ENCODE measurements at regions not wholly inside any gene's neighbourhood (a gene's known extent, or its start where the extent isn't known, plus 50 kb on each side); places are given as distances from the start of the nearest gene placed in this dataset.

DNA sequence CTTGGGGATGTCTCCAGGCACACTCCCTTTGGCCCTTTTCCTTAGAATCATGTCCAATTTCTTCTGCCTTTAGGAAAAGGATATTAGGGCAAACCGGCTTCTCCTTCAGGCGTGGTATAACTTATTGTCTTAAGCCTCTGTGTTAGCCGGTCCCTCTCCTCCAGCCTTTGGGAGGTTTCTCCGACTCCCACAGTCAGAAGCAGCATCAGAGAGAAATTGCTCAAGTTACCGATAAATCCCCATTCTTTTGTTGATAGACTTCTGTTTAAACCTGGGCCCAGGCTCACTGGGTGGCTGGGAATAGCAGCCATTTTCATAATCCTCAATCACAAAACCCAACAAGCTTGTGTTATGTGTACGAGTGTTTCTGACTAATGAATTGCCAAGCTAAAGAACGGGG is 85.4 kb upstream of the KAZN start:
- in situ Hi-C loops (cut with MboI; ENCODE audit: low sequenced_read_pairs), result no loop called here

DNA sequence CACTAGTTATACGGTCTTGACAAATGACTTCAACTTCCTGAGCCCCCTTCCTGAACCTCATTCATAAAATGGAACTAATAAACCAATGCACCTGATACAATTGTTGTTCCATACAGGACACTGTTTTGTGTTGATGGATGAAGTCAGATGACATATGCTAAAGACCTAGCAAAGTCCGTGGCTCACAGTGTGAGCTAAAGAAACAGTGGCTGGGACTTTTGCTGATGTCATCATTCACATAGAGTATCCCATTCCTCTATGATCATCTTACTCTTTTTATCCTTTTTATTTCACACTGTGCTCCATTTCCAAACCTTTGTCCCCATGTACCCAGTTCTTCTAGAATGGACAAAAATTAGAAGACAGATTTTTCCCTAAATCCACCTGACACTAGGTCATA is 83.7 kb upstream of the KAZN start:
- in situ Hi-C loops (cut with MboI; ENCODE audit: low sequenced_read_pairs), result no loop called here

DNA sequence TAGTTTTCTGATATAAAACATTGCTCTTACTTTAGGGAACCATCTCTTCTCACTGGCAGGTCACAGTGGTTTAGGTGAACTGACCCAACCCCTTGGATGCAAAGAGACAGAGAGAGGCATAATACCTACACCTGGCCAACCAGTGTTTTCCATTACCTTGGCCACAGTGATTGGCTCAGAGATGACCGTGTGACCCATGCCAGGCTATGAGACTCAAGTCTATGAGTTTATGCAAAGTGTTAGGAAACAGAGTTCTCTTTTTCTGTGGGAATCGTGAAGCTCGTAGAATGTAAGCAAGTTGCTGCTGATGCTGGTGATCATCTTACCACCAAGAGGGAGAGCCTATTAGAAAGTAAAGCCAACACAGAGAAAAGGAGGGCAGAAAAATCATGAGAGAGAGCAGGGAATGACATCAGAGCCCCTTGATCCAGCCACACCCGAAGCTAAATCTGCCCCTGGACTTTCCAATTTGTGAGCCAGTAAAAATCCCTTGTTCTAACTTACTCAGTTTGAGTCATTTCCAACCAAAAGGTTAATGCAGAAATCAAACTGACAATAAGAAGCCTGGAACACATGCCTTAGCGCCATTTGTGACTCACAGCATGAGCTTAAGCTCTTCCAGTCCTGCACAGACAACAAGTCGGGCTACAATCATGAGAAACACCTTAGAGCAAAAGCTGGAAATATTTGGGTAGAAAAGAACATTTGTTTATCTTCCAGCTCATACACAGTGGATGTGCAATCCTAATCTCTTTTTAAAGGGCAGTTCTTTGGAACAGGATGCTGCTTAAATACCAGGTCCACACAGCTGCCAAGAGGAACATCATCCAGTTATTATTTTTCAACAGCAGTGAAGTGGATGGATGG is 81.3 kb upstream of the KAZN start:
- in situ Hi-C loops (cut with MboI; ENCODE audit: low sequenced_read_pairs), result no loop called here

DNA sequence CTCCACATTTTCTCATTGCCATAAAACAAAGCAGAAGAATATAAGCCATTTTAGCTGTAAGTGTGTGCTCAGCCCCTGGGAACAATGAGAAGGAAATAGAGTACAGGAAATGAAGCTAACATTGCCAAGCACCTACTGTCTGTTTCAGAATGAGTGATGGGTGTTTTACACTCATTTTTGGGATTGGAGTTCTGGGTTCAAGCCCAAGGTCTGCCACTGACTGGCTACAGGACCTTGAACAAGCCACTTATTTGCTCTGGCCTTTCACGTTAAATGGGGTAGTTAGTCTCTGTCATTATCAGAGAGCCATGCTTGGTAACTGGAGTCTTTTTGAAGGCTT is 80.7 kb upstream of the KAZN start:
- in situ Hi-C loops (cut with MboI; ENCODE audit: low sequenced_read_pairs), result no loop called here

DNA sequence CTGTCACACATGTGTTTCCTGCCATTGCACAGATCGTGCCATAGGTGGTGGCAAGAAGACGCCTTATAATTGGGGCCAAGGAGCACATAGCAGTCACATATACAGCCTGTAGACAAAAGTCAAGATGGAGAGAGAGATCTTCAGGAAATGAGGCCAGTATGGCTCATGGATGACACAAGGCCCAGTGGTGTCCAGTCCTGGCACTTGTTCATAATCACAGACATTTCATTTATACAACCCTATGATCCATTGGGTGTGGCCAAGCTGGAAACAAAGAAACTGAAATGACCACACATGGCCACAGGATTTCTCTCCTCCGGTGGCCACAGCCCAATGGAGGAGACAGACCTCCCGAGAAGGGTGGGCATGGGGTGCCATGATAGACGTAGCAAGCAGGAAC is 78.5 kb upstream of the KAZN start:
- in situ Hi-C loops (cut with MboI; ENCODE audit: low sequenced_read_pairs), result no loop called here

DNA sequence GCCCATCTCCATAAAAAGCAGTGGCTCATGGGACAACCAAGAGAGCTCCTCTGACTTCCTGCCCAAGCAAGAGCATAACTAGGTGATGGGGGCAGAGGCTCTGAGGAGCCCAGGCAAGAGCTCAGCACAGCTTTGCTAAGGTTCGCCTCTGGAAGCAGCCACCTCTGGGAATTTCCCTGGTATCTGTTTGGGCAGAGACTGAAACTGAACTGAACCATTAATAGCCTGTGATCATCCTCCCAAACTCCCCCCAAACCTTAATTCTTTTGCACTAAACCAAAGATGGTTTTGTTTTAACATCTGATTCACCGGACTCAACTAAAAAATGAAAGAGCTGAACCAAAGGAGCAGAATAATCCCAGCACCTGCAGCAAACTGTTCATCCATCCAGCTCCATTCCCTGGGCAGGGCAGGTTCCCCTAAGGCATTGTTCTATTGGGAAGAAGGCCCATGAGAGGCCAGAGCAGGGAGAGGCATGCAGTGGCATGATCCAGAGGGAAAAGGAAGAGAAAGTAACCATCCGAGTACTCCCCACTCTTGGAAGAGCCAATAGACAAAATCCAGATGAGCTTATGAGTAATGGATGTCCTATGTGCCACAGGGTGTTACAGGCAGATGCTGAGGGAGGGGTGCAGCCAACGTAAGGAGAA is 77.8 kb upstream of the KAZN start:
- in situ Hi-C loops (cut with MboI; ENCODE audit: low sequenced_read_pairs), result no loop called here

DNA sequence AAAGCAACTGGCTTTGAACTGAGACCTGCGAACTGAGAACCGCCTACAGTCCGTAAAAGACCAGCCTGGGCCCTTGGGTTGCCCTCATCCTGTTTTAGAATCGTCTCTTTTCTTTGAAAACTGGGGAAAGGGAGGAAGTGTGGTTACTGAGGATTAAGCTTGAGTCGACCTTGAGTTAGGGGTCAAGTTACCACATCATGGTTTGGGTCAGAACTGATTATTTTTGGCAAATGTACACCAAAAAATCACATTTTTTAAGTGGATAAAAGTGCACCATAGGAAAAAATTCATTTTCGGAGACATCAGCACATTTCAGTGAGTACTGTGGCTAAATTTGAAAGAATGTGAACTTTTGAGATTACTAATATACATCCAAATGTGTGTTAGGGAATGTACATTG is 76.9 kb upstream of the KAZN start:
- in situ Hi-C loops (cut with MboI; ENCODE audit: low sequenced_read_pairs), result no loop called here

DNA sequence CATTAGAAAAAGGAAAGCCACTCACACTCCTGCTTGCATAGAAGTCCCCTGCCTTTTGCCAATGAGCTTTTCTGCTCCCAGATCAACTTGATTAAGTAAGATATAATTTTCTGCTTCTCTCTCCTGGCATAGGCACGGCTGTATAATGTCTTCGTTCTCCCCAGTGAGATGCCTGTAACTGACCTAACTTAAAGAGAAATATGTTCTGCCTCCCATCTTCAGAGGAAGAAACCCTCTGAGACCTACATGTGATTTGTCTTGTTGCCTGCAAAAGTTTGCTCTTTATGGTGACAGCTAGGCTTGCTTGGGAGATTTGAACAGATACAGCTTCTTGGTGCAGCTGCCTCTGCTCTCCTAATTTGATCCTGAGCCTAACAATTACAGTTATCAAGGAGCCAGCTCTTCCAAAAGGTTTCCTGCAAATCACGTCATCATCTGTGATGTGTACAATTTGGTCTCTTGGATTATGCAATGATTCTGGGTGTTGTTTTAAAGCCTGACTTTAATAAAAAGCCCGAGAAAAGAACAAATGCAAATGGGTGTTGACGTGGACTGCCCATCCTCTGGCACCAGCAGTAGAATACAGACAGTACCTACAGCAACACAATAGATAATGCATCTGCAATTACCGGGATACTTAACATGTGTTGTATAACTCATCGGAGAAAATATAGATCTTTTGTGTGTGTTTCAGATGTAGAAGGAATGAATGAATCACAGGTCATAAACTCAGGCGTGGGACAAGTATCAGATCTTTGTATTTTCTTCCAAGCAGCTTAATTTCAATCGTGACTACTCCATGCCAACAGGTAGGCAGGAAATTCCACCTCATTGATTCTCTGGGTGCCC is 76.2 kb upstream of the KAZN start:
- in situ Hi-C loops (cut with MboI; ENCODE audit: low sequenced_read_pairs), result no loop called here

DNA sequence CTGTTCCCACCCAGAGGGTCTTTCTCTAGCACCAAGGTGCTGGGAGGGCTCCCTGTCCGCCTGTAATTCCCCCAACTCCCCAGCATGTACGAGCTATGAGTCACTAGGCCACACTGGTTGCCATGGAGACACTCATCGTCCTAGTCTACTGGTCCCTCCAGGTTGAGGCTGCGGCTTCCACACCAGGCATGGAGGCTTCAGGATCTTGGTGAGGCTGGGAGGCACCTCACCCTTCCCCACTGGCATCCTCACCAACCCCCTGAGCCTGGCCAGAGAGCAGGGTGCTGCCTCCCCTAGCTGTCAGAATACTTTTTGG is 75.6 kb upstream of the KAZN start:
- in situ Hi-C loops (cut with MboI; ENCODE audit: low sequenced_read_pairs), result no loop called here

DNA sequence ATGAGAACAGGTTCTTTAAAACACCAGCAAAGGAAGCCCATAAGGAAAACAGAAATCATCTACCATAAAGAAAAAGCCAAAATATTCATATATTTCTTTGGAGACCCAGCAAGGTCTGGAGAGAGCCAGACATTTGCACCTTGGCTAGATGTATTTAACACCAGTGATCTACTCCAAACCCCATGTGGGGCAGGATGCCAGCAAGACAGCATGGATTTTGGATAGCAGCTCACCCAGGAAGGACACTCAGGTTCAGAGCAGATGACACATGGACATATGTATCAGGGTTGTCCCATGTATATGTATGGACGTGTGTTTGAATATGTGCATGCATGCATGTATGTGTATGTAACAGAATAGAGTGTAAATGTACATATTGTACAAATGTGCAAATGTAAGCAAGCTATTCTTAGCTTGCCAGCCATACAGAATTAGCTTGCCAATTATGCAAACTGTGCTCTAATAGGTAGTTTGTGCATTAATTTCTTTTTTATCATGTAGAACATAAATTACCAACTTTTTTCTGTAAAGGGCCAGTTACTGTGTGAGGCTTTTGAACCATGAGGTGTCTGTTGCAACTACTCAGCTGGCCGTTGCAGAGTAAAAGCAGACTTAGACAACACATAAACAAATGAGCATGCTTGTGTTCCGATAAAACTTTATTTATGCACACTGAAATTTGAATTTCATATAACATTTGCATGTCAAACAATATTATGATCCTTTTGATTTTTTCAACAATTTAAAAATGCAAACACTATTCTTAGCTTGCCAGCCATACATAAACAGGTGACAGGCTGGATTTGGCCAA is 73.5 kb upstream of the KAZN start:
- in situ Hi-C loops (cut with MboI; ENCODE audit: low sequenced_read_pairs), result no loop called here

DNA sequence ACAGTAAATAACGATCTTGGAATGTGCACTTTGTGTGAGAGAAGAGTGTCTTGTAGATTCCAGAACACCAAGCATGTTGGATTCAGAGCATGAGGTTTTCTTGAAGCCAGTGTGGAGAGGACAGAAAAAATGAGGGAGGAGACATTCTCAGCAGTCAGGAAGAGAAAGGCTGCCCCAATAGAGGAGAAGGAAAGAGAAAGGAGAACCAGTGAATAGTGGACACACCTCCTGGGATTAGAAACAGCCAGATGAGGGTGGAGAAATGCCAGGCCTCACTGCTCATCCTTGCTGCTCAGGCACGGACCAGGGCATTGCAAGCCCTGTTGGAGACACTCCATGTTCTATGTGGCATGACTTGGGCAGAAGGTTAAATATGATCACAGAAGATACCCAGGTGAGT is 69.0 kb upstream of the KAZN start:
- in situ Hi-C loops (cut with MboI; ENCODE audit: low sequenced_read_pairs), result no loop called here

DNA sequence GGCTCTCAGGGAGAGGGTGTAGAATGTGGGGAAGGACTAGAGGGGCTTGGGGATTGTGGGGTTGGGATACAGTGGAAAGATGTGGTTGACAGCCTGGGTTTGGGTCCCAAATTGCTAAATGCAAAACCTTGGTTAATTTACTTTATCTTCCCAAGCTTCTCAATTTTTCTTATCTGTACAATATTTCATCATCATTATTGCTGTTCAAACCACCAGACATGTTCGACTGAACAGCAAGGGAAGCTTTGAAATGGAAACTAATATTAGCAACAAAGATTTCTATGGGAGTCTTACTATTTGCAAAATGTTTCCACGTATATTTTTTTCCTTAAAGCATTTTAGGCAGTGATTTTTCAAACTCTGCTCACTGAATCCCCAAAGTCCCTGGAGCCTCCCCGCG is 67.0 kb upstream of the KAZN start:
- in situ Hi-C loops (cut with MboI; ENCODE audit: low sequenced_read_pairs), result no loop called here

DNA sequence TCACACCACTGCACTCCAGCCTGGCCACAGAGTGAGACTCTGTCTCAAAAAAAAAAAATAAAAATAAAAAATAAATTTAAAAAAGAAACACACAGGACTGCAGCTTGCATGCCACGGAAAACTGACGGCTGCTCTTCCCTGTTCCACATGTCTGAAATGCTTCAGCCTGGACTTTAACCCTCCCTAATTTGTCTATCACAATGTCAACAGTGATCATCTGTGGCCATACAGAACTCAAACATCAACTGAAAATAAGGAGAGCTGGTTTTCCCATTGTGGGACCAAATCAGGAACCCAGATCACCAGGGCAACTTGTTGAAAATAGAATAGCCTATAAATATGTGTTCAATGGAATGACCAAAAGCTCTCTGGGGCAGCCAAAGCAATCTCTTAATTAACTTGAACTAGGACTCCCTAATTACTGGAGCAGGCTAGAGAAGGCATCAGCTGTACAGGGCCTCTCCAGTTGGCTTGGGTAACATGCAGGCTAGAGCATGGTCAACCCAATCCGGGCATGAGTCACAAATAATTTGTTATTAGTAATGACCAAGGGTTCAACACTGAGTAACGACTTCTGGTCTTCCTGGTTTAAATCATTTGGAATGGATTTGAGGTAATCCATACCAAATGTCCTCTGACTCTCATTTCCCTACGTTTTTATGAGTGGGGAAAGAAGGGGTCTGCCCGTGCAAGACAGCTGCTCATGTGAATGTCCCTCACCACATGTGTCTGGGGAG is 62.7 kb upstream of the KAZN start:
- in situ Hi-C loops (cut with MboI; ENCODE audit: low sequenced_read_pairs), result no loop called here

DNA sequence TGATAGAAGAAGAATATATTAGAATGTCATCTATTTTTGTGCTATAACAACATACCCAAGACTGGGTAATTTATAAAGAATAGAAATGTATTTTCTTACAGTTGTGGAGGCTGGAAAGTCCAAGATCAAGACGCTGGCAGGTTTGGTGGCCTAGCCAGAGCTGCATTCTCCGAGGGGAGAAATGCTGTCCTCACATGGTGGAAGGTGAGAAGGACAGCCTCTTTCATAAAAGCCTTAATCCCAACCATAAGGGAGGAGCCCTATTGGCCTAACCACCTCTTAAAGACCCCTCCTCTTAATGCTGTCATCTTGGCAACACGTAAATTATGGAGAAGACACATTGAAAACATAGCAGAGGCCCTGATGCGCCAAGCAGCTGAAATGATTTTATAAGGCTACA is 60.1 kb upstream of the KAZN start:
- in situ Hi-C loops (cut with MboI; ENCODE audit: low sequenced_read_pairs), result no loop called here

DNA sequence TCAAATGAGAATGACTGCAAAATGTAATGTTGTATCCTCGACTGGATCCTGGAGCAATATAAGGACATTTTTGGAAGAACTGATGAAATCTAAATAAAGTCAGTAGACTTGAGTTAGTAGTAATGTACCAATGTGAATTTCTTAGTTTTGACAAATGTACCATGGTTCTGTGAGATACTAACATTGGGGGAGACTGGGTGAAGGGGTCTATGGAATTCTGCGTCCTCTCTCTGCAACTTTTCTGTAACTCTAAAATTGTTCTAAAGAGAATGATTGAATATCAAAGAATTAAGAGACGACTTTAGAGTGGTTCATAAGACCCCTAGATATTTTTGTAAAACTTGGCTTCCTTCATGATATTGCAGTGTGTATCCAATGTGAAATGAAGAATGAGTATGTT is 59.2 kb upstream of the KAZN start:
- in situ Hi-C loops (cut with MboI; ENCODE audit: low sequenced_read_pairs), result no loop called here

DNA sequence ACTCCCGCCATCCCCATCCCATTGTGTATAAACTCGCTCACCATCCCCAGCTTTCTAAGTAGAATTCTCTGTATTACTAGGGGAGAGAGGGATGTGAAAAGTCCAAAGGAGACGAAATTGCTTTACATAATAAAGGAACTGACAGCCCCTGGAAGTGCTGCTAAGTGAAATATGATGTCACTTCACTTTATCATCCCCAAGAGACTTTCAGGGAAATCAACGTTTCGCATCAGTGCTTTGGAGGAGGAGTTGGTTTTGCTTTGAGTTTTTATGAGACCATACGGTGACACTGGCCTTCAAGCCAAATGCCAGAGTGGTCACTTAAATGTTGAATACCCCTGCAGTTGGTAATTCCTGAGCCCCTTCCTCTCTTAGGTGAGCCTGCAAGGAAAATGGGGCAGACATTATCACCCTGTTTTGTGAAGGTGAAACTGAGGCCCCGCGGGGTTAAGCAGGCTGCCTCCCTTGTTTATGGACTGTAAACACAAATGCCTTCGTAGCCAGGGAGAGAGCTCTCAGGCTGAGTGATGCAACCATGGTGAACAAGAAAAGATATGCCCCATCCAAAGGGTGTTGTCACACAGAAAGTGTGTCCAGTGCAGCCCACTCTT is 58.4 kb upstream of the KAZN start:
- in situ Hi-C loops (cut with MboI; ENCODE audit: low sequenced_read_pairs), result no loop called here

DNA sequence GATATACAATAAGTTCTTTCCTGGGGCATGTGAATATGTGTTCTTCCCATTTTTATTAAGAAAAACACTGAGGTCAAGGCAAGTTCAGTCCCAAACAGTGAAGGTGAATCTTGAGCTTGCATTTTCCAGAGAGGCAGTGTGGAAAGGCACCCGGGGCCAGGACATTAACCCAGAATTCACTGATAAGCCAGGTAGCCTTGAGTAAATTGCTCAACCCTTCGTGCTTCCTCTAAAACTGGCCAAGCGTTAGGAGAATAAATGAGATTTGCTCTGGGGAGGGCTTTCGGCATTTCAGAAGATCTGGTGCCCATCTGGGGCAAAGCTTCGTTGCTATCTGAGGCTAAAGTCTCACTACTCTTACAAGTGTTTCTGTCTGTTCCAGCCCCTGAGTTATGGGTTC is 57.1 kb upstream of the KAZN start:
- in situ Hi-C loops (cut with MboI; ENCODE audit: low sequenced_read_pairs), result no loop called here

DNA sequence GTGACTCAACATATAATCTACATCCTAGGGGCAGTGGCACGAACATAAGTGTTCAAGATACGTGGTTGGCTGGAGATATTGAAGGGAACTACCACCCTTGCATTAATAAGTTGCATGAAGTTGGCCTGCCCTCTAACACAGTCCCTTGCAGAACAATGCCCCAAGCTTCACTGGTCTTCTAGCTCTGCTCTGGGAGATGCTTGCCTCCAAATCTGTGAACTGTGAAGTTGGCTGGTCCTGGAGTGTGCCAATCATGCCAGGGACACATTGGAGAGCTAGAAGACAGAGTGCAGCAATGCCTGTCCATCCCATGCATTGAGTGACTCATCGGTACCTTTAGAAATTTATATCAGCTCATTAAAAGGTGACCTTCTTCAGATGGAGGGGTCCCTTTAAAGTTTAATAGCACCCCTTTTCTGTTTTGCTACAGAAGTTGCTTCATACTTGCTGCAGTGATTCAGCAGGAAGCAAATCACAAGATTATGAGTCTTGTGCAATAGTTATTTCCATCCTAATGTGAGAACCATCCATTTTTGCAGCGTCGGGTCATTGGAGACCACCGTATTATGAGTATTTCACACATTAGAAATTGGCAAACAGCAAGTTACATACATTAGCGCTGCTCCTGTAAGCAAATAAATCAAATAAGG is 55.2 kb upstream of the KAZN start:
- in situ Hi-C loops (cut with MboI; ENCODE audit: low sequenced_read_pairs), result no loop called here

DNA sequence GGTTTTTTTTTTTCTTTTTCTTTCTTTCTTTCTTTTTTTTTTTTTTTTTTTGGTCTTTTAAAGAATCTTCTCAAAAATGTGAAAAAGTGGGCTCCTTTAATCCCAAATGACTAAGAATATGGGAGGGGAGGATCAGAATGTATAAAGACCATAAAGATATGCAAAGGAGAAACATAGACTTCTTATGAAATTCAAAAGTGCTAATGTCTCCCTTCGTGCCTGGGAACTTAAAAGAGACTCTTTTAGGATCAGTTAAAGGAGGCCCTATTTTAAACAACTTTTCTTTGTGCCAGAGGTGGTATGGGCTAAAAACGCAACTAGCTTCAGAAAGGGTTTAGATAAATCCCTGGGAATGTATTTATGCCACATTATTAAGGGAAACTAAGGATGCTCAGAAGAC is 54.2 kb upstream of the KAZN start:
- in situ Hi-C loops (cut with MboI; ENCODE audit: low sequenced_read_pairs), result no loop called here
